Suppressor macrophage (primary cell): ENCODE measurements at regions not wholly inside any gene's neighbourhood (a gene's known extent, or its start where the extent isn't known, plus 50 kb on each side); places are given as distances from the start of the nearest gene placed in this dataset.
"Not testable (repeated sequence)": the region's sequence is repeated elsewhere in the genome, so short reads cannot be mapped to it uniquely, and the experiment has no call there.

Experiments
- DNase-seq, 4 experiments: peaks; one replicate each; pipeline ENCODE4 v3.0.0-alpha.2; 2020 to 2022

- no peak for DNase-seq
These were observed 607.1 kb downstream of the SLITRK6 start for GRCh38 chr13:85191996-85192718.

DNA sequence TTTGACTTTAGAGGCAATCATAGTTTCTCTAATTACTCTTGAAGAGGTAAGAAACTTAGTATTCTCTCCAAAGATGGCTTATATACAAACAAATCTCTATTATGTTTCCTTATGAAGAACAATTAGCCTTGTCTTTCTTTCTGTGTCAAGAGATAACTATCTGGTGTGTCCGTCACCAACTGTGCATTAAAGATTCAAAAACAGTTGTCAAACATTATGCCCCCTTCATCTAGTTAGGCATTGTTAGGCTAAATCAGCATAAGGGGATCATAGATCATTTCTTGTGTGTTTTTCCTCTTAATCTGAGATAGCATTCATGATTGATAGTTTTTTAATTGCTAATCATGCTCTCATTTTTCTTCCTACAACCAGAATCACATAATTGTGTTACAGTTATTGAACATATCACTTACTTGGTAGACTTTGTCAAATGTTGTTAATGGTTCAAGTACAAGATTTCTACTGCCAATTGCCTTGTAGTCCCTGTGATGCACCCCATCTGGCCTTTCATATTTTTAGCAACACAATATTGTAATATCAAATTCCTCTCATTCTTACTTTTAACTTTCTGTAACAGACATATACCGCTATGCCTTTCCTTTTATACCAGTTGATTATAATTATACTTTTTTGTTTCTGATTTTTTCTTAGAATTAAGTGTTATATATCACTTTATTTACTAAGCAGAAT lies 612.7 kb downstream of the SLITRK6 start:
- no peak for DNase-seq

- no peak for DNase-seq
These were observed 624.9 kb downstream of the SLITRK6 start for GRCh38 chr13:85174291-85174690.

DNA sequence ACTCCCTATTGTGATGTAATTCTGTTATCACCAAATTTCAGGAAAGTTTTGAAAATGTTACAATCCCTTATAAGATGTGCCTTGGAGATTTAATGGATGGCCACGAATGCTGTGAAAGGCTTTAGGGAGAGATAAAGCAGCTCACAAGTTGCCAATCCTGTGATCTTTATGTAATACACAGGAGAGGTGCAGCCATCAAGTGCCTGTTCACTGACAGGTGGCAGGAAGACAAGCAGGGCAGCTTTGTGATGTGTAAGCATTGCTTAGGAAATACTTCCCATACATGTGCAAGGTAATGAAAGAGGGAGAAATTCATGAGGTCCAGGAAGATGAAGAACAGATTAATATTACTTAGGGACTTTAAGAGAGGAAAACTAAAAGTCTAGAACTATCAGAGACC lies 628.8 kb downstream of the SLITRK6 start:
- DNase-seq: no peak

GRCh38 chr13:85166891-85167290 lies 632.3 kb downstream of the SLITRK6 start:
- no peak for DNase-seq

DNA sequence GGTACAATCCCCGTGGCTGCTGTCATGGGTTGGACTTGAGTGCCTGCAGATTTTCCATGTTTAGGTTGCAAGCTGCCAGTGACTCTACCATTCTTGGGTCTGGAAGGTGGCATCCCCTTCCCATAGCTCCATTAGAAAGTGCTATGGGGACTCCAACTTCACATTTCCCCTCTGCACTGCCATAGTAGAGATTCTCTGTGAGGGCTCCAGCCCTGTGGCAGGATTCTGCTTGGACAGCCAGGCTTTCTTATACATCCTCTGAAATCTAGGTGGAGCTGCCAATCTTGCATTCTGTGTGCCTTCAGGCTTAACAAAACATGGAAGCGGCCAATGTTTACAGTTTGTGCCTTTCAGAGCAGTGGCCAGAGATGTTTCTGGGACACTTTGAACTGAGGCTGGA lies 636.2 kb downstream of the SLITRK6 start:
- DNase-seq: no peak

GRCh38 chr13:85148009-85148408 lies 651.2 kb downstream of the SLITRK6 start:
- no peak for DNase-seq

DNA sequence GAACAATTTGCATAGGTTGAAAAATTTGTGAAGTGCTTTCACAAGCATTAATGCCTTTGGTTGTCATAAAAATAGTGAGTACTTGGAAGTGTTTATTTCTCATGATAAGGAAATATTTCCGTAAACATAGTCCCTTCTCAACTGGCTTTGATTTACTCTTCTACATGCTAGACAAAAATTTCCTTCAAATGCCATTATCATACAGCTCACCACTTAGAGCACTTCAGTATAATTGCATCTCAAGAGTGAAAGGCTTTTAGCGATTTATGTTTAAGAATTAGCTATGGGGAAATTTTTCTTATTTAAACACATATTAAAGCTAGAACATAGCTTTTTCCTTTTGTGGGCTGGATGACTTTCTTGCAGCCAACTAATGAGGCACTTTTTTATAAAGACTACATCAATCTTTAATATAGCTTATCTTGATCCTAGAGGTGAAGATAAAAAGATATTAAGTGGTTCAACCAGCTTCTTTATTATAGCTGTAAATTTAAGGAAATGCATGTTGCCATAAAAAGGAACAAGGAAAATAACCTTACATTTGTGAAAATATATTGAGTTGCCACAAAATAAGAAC lies 656.8 kb downstream of the SLITRK6 start:
- DNase-seq: no peak

- no peak for DNase-seq
These were observed 657.8 kb downstream of the SLITRK6 start for GRCh38 chr13:85141401-85141800.

DNA sequence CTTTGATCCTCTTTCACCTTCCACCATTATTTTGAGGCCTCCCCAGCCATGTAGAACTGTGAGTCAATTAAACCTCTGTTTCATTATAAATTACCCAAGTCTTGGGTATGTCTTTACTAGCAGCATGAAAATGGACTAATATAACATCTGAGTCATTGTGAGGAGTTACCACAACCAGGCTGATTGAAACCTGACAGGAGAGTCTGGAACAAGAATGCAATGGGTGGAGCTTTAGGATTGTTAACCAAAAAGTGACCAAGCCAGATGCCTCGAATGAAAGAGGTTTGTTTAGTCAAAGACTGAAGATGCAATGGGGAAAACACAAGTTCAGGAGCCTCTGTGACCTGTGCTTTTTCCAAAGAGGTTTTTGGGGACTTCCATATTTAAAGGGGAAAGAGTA lies 659.0 kb downstream of the SLITRK6 start:
- no peak for DNase-seq

DNA sequence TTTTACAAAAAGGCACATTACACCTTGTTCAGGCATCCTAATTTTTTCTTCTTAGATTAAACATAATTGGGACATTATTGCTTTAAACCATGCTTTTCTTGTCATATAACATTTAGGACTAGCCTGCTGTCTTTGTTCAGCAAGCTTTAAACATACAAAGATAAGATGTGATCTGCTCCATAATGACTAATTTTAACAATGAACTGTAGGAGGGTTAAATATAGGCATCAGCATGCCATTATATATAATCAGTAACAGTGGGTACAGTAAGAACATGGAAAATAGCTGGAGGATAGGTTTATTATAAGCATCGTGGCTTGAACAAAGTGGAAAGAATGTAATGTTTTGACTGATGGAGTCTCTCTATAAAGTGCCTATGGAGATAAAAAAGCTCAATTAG lies 661.7 kb downstream of the SLITRK6 start:
- no peak for DNase-seq

GRCh38 chr13:85132986-85133385 lies 666.2 kb downstream of the SLITRK6 start:
- no peak for DNase-seq

DNA sequence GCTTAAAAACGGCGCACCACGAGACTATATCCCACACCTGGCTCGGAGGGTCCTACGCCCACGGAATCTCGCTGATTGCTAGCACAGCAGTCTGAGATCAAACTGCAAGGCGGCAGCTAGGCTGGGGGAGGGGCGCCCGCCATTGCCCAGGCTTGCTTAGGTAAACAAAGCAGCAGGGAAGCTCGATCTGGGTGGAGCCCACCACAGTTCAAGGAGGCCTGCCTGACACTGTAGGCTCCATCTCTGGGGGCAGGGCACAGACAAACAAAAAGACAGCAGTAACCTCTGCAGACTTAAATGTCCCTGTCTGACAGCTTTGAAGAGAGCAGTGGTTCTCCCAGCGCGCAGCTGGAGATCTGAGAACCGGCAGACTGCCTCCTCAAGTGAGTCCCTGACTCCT lies 675.7 kb downstream of the SLITRK6 start:
- not testable (repeated sequence) for DNase-seq

GRCh38 chr13:85108356-85108755 lies 690.9 kb downstream of the SLITRK6 start:
- no peak for DNase-seq

- no peak for DNase-seq
These were observed 700.0 kb downstream of the SLITRK6 start for GRCh38 chr13:85099245-85099644.

- no peak for DNase-seq
These were observed 703.6 kb downstream of the SLITRK6 start for GRCh38 chr13:85095418-85096272.

GRCh38 chr13:85093808-85094207 lies 705.4 kb downstream of the SLITRK6 start:
- DNase-seq: no peak

DNA sequence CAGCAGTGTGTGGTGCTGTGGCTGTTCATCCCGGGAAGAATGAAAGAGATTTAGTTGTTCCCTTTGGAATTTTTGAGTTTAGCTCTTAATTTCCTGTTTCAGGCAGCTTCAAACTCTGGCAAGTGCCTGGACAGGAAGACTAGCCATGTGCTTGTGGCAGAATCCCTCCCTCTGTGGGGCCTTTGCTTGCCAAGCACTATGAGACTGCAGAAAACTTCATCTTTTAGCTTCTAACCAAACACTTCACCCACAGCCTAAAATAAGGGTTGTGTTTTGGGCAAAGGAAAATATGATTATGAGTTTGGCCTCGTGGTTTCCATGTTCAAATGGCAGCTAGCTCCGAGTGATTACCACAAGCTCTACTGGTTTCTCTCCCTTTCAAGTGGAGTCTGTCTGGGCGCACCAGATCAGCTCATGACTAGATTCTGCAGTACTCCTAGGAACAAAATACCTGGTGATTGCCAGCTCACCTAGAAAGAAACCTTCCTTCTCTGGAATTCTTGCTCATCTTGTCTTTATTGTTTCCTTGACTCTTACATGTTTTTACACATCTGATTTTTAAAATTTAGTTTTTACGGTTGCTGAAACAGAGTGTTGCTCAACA lies 707.5 kb downstream of the SLITRK6 start:
- no peak for DNase-seq

DNA sequence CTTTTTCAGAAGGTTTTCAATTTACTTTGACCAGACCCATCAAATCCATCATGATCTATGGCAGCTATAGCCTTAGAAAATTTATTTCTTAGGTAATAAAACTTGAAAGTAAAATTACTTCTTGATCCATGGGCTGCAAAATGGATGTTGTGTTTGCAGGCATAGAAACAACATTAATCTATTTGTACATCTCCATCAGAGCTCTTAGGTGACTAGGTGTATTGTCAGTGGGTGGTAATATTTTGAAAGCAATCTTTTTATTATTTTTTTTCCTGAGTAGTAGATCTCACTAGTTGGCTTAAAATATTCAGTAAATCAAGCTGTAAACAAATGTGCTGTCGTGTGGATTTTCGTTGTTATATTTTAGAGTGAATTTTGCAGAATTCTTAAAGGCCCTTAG lies 710.0 kb downstream of the SLITRK6 start:
- DNase-seq: no peak

- DNase-seq: no peak
These were observed 718.5 kb downstream of the SLITRK6 start for GRCh38 chr13:85080691-85081090.

DNA sequence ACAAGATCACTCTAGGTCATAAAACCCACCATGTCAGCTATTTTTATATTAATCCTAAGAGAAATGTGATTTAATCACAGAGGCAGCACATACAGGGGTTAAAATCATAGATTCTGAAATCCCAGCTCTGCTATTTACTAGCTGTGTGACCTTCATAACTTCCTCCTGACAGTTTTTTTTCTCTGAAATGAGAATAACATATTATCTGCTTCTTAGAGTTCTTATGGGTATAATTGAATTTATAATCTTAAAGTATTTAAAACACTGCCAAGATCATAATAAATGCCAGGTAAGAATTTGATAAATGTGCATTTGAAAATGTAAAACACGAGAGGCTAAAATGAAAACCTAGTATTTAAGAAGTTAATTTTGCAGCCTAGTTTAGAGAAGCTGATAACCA lies 722.9 kb downstream of the SLITRK6 start:
- DNase-seq: no peak

DNA sequence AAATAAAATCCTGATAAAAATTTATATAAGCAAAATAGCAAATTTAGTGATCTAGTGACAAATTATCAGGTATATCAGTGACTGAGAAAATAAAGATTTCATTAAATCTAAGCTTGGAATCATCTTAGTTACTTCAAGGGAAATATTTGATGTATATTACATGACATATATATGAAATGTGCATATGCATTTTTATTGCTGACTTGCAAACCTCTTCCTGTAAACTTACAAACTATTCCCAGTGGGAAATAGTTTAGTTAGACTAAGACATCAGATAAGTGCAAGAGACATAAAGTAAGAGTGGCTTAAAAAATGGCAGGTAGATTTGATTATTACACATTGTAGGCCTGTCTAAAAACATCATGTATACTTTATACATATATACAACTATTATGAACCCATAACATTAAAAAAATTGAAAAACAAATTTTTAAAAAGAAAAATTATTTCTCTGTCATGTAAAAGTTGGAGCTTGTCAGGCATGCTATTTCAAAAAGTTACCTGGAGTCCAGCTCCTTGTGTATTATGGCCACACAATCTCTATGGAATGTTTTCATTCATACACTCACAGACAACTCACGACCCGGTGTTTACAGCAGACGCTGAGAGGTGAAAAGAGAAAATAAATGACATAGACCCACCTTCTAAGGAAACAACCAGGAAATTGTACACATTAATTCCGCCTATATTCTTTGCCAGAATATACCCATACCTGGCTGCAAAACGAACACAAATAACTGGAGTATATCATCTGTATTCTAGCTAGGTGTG lies 724.5 kb downstream of the SLITRK6 start:
- no peak for DNase-seq
